ENCODE measurements at regions not wholly inside any gene's neighbourhood (a gene's known extent, or its start where the extent isn't known, plus 50 kb on each side); places are given as distances from the start of the nearest gene placed in this dataset.

DNA sequence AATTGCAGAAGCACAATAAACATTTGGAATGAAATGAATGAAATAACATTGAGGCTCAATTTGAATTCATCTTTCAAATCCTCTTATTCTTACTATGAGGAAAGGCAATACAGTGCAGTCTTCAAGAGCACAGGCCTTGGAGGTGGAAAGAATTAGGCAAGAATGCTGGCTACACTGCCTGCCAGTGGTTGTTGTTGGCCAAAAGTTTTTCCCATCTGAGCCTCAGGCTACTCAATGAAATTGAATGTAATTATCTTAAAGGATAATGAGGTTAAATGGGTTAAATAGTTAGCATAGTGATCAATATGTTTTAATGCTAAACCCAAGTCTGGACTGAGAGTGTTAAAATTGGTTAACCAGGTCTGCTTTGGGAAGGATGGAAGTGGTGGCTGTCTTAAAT, 140.9 kb downstream of the MBL2 start:
- TF ChIP-seq, protein P1, sequence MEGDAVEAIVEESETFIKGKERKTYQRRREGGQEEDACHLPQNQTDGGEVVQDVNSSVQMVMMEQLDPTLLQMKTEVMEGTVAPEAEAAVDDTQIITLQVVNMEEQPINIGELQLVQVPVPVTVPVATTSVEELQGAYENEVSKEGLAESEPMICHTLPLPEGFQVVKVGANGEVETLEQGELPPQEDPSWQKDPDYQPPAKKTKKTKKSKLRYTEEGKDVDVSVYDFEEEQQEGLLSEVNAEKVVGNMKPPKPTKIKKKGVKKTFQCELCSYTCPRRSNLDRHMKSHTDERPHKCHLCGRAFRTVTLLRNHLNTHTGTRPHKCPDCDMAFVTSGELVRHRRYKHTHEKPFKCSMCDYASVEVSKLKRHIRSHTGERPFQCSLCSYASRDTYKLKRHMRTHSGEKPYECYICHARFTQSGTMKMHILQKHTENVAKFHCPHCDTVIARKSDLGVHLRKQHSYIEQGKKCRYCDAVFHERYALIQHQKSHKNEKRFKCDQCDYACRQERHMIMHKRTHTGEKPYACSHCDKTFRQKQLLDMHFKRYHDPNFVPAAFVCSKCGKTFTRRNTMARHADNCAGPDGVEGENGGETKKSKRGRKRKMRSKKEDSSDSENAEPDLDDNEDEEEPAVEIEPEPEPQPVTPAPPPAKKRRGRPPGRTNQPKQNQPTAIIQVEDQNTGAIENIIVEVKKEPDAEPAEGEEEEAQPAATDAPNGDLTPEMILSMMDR (conservative IDR thresholded peaks at IDR 0.05 in 1 of 2, IDR thresholded peaks at IDR 0.05 in 1 of 2; ENCODE audit: extremely low read depth in 1 of 2, insufficient read depth in 1 of 2, low read depth in 1 of 2, low read length in 2 of 2) = no peak
- no peak for TF ChIP-seq EZH2 (IDR thresholded peaks at IDR 0.05; ENCODE audit: borderline replicate concordance, low read length)
